Tibial nerve (tissue), 4 donors: ENCODE measurements at regions not wholly inside any gene's neighbourhood (a gene's known extent, or its start where the extent isn't known, plus 50 kb on each side); places are given as distances from the start of the nearest gene placed in this dataset.
"Not testable (repeated sequence)": the region's sequence is repeated elsewhere in the genome, so short reads cannot be mapped to it uniquely, and the experiment has no call there.

Experiments used
- DNase-seq, 2 donors: peaks; one replicate each; pipeline ENCODE4 v3.0.0-alpha.2; 2019; ENCODE audit warnings: low spot score in 2 of 2
- H3K27ac ChIP-seq, 4 donors: fragments of 200-600 bp; sonication (generic) in 3 of 4; one replicate each; pipeline ENCODE4 v1.5.1; 2017 to 2019; ENCODE audit warnings: mild to moderate bottlenecking in 1 of 4
- H3K27me3 ChIP-seq, 2 donors: fragments of 200-600 bp; sonication (generic) in 1 of 2; one replicate each; pipeline versions ENCODE4 v1.5.1 to v1.6.0; 2017 to 2019
- H3K36me3 ChIP-seq, 3 donors: fragments of 200-600 bp; sonication (generic); one replicate each; pipeline ENCODE4 v1.5.1; 2018 to 2019
- H3K4me1 ChIP-seq, 4 donors: fragments of 200-600 bp; sonication (generic) in 3 of 4; one replicate each; pipeline ENCODE4 v1.5.1; 2017 to 2019
- H3K4me3 ChIP-seq, 4 donors: fragments of 200-600 bp; sonication (generic) in 3 of 4; one replicate each; pipeline ENCODE4 v1.5.1; 2017 to 2019; ENCODE audit warnings: mild to moderate bottlenecking in 1 of 4, moderate library complexity in 1 of 4
- H3K9me3 ChIP-seq, 4 donors: fragments of 200-600 bp; sonication (generic) in 3 of 4; one replicate each; pipeline ENCODE4 v1.5.1; 2017 to 2019
- EP300 ChIP-seq, 2 donors: sonication (generic); formaldehyde crosslinking; IDR thresholded peaks; one replicate each; pipeline ENCODE4 v1.6.1; 2017; ENCODE audit warnings: antibody characterized with exemption in 2 of 2, mild to moderate bottlenecking in 1 of 2
- WGBS, 2 donors: methylation state at CpG; one replicate each; pipeline ENCODE4 v1.1.5; 2018; 5-methylcytosine and 5-hydroxymethylcytosine counted together
- TF ChIP-seq, protein P1 (sequence below), 5 experiments: fragments of 200-600 bp in 3 of 5; fragments of 450-650 bp in 2 of 5; sonication (generic) in 3 of 5; IDR thresholded peaks; one replicate each; pipeline ENCODE4 v1.5.1; 2016 to 2019; ENCODE audit warnings: antibody characterized with exemption in 5 of 5, mild to moderate bottlenecking in 3 of 5, moderate library complexity in 2 of 5

DNA sequence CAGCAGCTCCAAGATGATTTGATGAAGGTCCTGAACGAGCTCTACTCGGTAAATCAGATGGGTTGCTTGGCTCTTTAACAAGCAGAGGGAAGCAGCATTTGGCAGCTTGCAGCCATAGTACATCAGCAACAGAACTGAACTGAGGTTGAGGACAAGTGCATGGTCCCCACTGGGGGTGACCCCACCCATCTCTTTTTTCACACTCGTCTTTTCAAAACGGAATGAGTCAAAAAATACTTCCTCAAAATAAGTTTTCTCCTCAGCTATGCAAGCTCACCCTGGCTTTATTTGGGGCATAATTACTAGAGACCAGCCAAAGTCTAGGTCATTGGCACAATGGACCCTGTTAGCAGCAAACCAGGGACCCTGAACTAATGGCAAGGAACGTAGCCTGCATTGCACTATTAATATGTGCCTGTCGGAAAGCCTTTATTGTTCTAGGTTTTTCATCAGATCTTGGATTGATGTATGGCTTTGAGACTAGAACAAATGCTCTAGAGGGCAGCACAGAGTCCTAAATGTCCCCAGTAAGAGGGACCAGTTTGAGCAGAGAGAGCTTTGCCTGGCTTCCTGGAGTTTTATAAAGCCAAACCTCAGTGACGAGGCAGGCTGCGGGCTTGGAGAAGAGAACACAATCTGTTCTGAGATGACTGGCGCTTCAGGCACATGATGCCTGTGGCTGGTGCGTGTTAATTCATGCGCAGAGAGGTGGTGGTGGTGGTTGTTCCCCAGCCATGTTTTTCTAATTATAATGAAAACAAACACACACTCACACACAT, 86.1 kb upstream of the IKBKE start:
- DNase-seq = peak in 1 of 2 donors; percentile 32
- WGBS, 2 donors = 32 to 33% methylated on average over 4 to 5 of the region's 11 CpGs
- not testable (repeated sequence) for H3K4me1 ChIP-seq, H3K27me3 ChIP-seq, H3K36me3 ChIP-seq, H3K9me3 ChIP-seq, H3K4me3 ChIP-seq
- peak overlapping the region in 1 of 4 donors; percentile 64 for H3K27ac ChIP-seq
- peak in 1 of 2 donors; percentile 20 for TF ChIP-seq EP300 (IDR thresholded peaks at IDR 0.05)
- TF ChIP-seq, protein P1, sequence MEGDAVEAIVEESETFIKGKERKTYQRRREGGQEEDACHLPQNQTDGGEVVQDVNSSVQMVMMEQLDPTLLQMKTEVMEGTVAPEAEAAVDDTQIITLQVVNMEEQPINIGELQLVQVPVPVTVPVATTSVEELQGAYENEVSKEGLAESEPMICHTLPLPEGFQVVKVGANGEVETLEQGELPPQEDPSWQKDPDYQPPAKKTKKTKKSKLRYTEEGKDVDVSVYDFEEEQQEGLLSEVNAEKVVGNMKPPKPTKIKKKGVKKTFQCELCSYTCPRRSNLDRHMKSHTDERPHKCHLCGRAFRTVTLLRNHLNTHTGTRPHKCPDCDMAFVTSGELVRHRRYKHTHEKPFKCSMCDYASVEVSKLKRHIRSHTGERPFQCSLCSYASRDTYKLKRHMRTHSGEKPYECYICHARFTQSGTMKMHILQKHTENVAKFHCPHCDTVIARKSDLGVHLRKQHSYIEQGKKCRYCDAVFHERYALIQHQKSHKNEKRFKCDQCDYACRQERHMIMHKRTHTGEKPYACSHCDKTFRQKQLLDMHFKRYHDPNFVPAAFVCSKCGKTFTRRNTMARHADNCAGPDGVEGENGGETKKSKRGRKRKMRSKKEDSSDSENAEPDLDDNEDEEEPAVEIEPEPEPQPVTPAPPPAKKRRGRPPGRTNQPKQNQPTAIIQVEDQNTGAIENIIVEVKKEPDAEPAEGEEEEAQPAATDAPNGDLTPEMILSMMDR (IDR thresholded peaks at IDR 0.05) = peak in 3 of 5 experiments; percentile 12 to 22 (median 16)

DNA sequence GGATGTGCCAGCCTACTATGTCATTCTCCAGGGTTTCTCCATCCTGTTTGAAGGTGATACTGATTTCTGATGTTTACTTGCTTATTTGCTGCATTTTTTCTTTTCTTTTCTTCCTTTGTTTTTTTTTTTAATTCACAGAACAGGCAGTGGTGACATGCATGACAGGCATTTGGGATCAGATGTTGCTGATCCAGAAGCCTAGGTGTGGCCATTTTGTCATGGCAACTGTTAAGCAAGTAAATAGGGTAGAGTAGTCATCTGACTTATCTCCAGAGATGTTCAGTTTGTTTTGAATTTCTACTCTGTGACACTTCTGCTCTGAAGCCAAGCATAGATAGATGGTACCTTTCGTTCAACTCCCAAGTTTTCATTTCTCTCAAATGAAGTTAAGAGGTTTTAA, 85.4 kb upstream of the IKBKE start:
- not testable (repeated sequence) for H3K36me3 ChIP-seq, DNase-seq, H3K27me3 ChIP-seq, H3K4me1 ChIP-seq, H3K4me3 ChIP-seq, H3K27ac ChIP-seq, H3K9me3 ChIP-seq
- 90 to 91% methylated on average over 1 of the region's 1 CpG for whole genome bisulfite sequencing, 2 donors

DNA sequence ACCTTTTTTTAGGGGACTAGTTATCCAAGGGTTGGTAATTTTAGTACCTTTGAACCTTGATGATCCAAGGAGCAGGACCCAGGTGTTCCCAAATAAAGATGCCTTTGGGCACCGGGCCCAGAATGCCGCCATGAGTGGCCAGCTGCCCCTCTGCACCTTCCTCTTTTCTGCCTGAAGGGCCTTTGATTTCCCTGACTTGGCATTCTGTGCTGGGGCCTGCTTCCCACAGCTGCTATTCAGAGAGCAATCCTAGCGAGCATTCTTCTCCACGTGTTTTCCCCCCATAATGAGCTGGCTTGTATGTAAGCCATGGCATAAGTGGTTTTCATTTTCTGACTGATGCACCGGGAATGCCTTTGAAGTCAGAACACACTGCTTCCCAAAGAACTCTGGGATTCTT, 82.6 kb upstream of the IKBKE start:
- H3K4me3 ChIP-seq, H3K36me3 ChIP-seq, H3K4me1 ChIP-seq, DNase-seq, H3K27me3 ChIP-seq, H3K9me3 ChIP-seq, H3K27ac ChIP-seq: not testable (repeated sequence)
- no CpG with 5 or more reads among the region's 5 CpGs for WGBS, 2 donors

DNA sequence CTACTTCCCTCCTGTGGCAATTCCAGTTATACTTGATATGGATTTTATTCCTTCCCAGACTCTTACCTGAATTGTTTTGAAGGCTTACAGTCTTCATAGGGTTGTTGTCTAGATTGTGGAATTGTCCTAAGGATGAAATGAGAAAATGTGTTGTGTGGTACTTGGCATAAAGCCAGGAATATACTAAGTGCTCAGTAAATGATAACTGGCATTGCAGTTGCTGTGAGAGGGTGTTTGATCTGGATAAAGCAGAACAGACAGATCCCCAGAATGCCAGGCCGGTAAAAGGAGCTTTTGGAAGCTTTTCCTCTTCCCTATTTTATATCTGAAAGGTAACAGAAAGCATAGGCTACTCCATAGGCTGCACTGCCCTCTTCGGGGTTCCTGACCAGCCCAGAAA, 78.4 kb upstream of the IKBKE start:
- not testable (repeated sequence) for H3K27me3 ChIP-seq, DNase-seq, H3K4me1 ChIP-seq, H3K36me3 ChIP-seq, H3K9me3 ChIP-seq, H3K27ac ChIP-seq, H3K4me3 ChIP-seq
- WGBS, 2 donors = 79 to 80% methylated on average over 1 to 2 of the region's 2 CpGs

DNA sequence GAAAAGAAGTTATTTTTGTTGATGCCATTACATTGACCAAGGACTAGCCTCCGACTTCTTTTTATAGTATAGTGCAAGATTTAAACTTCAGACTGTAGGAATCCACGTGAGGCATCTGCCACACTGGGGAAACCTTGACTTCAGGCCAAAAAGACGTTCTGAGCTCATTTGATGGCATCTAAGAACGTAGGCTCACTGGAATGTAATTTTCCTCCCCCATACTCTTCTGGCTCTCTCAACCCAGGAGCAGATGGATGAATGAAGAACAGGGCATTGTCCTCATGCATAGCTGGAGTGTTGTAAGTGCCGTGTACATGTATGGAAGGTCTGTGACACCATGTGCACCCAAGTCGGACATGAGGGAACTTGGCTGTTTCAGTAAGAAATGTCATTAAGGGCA, 72.8 kb upstream of the IKBKE start:
- no CpG with 5 or more reads among the region's 6 CpGs for WGBS, 2 donors

DNA sequence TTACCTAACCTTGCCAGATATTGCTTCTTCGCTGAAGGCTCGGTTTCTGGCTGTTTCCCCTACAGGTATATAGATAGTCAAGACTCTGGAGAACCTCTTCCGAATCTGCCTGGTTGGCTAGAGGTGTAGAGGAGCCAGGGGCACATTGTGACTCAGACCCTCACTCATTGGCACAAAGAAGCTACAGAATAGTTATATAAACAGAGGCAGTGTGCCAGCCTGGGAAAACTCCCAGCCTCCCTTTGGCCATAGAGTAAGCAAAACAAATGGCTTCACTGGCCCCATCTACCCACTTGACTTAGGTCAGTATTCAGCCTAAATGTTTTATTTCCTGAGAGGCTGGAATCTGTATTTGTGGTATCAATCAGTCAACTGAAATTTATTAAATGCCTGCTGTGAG, 72.0 kb upstream of the IKBKE start:
- not testable (repeated sequence) for H3K9me3 ChIP-seq, H3K4me3 ChIP-seq, H3K4me1 ChIP-seq, H3K27me3 ChIP-seq, DNase-seq, H3K36me3 ChIP-seq, H3K27ac ChIP-seq
- WGBS, 2 donors = 45 to 90% methylated on average over 2 of the region's 3 CpGs

More for the DNA sequence above, 72.8 kb upstream of the IKBKE start:
- H3K9me3 ChIP-seq, H3K27me3 ChIP-seq, H3K27ac ChIP-seq, H3K4me3 ChIP-seq, H3K4me1 ChIP-seq, DNase-seq, H3K36me3 ChIP-seq: not testable (repeated sequence)

DNA sequence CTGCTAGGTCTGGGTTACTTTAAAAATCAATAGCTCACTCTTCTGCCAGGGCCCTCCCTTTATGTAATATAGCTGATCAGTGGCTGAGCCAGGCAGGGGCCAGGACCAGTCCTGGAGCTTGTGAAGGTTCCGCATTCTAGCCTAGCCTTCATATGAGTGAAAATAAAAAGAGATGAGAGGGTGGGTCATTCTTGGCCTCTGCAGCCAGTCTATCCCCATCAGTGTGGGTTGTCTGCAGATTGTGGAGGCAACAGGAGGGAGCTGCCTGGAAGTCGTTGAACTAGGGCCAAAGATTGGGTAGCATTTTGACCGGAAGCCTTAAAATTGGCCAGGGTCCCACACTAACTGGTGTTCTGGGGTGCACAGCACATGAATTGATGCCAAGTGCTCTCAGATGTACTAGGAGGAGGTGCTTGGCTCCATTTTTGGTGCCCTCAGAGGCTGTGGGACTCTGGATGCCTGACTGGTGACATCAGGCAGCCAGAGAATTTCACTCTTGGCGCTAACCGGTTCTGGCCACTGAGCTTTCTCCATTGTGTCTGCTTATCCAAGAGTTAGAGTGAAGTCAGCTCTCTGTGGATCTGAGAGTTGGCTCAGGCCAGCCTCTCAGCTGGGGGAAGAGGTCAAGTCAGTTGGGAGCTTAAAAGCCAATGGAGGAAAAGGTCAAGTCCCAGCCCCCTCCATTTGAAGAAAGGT, 66.5 kb upstream of the IKBKE start:
- H3K27ac ChIP-seq, H3K27me3 ChIP-seq, DNase-seq, H3K4me1 ChIP-seq, H3K4me3 ChIP-seq, H3K9me3 ChIP-seq, H3K36me3 ChIP-seq: not testable (repeated sequence)
- no CpG with 5 or more reads among the region's 5 CpGs for WGBS, 2 donors

DNA sequence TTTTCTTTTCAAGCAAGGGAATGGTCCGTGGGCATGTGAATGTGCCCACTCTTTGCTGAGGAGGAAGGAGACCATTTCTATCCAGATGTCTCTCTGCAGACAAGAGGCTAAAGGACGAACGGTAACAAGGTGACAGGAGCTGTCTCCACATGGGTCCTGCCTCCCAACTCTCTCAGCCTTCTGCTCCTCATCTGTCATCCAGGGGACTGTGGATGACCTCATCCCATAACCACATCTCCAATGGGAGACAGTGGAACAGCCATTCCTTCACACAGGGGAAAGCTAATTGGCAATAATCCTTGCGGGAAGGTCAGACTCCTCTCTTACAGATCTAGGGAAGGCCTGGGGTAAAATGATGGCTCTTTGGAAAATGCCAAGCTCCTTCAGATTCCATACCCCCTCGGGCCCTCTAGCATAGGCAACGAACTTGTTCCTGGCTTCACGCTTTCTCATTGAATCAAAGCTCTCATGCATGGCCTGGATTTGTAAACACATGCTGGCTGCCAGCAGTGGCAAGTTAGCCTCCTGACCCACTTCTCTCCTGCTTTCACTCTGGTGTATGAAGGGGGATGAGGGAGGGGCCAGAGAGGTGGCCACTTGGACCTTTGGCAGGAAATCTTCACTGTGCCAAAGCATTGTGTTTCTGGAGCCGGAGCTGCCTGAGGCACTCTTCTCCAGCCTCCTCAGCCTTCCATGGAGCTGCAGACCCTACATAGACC, 65.8 kb upstream of the IKBKE start:
- not testable (repeated sequence) for H3K36me3 ChIP-seq, H3K4me3 ChIP-seq, H3K27me3 ChIP-seq, H3K9me3 ChIP-seq, H3K4me1 ChIP-seq, DNase-seq
- H3K27ac ChIP-seq = peak overlapping the region in 1 of 4 donors; percentile 58
- WGBS, 2 donors = 27 to 33% methylated on average over 3 of the region's 8 CpGs

DNA sequence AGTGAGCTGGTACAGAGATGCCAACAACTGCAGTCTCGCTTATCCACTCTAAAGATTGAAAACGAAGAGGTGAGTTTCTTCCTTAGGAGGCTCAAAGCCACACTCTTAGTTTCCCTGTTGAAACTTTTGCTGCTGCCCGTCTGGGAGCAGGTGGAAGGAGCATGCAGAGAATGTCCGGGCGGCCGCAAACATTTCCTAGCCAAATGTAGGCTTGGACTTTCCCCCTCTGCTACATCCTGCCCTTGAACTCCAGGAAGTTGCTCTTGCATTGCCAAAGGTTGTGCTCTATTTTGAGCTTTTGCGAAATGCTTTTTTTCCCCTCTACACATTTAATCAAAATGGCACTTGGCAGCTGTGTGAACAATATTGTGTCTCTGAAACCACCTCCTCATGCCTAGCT, 65.0 kb upstream of the IKBKE start:
- not testable (repeated sequence) for H3K27me3 ChIP-seq, H3K4me1 ChIP-seq, H3K36me3 ChIP-seq, H3K4me3 ChIP-seq, H3K27ac ChIP-seq, DNase-seq, H3K9me3 ChIP-seq
- WGBS, 2 donors = no CpG with 5 or more reads among the region's 7 CpGs

DNA sequence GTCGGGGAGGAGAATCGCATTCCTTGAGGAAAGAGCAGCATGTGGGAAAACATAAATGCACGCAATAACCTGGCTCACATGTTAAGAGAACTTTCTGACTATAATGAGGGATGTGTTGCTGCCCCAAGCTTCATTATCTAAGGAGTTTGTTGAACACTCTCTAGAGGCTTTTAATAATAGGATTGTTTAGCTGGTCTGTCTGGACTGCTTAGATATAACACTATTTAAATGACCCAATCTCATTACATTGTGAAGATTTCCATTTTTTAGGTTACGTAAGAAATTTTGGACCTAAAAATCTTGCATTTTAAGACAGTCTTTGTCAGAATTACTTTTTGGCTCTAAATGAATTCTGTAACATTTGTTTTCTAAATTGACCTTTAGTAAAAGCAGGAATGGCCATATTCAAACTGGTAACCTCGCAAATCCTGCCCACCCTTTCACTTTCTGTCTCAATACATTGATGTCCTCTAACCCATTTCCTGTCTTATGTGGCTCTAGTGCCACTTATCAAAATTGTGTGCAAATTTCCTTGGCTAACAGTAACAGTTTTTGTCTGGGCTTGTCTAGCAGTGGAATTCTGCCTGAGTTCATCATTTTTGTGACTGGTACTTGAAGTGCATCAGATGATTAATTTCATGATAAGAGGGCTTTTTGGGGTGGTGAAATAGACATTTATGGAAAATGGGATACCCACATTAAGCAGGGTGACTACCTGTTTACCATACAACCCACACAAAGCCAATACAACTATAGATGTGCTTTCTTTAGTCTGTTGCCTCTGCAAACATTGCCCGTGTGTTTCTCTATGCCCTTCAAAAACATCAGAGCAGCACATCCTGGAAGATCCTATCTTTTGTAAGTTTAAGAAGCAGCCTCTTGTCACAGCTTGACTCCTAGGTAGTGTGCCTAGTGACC, 61.6 kb upstream of the IKBKE start:
- H3K4me1 ChIP-seq, H3K27ac ChIP-seq, DNase-seq, H3K4me3 ChIP-seq, H3K9me3 ChIP-seq, H3K27me3 ChIP-seq: not testable (repeated sequence)
- H3K36me3 ChIP-seq = peaks cover 0 to 15% (median 0%) of the 10 kb centered on the region in 3 donors
- 70 to 74% methylated on average over 2 of the region's 6 CpGs for WGBS, 2 donors
